Activated CD8-positive, alpha-beta memory T cell treated with anti-CD3 and anti-CD28 coated beads, Interleukin-2, amount 50 U/mL, for 1 hour (primary cell): ENCODE measurements at regions not wholly inside any gene's neighbourhood (a gene's known extent, or its start where the extent isn't known, plus 50 kb on each side); places are given as distances from the start of the nearest gene placed in this dataset.
A peak's percentile ranks its signal among the peaks of the same experiment; 100 is the strongest.

Experiments used
- DNase-seq: peaks from one replicate; pipeline ENCODE4 v3.0.0-alpha.2; 2020; ENCODE audit errors: extremely low read depth

DNA sequence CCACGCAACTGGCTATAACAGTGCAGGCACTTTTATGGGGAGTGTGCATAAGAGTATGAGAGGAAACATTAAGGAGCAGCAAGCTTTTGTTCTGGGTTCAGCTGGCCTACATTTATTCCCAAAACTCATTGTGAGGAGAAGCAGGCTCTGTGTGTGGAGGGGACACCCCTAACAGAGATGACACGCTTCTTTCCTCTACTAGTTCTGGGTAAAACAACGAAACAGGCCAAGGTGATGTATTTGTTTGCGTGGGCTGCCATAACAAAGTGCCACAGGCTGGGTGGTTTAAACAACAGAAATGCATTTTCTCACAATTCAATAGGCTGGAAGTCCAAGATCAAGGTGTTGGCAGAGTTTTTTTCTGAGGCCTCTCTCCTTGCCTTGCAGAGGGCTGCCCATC lies 488.6 kb downstream of the MID1IP1 start:
- no peak for DNase-seq

DNA sequence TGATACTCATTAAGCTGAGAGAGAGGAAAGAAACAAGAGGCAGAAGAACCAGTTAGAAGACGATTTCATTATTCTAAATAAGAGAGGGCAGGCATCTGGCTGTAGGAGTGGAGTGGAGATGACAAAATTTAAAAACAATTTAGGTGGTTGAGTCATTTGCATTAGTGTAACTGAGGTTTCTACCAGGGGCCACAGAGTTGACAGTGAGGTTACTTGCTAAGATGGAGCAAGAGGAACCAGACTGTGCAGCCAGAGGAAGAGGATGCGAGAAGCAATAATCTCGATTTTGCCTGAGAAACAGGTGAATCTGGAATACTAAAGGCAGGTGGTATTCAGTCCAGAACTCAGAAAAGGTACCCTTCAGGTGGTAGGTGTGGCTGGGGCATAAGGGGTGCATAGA lies 491.9 kb downstream of the MID1IP1 start:
- DNase-seq, result no peak

DNA sequence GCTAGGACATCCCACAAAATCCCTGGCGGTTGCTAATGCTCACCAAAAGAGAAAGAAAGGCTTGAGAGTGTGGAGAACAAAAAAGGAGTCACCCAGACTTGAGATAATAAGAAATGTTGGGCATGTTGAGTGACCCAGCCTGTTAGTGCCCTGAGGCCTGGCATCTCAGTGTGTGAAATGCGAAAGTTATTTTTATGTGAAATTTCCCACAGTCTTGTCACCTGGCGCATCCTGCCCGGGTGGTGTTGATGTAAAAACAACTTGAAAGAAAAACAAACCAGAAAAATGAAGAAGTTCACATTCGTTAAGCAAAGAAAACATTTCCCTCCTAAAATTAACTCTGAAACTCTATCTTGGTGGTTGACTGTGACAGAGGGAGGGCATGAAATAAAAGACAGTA lies 495.2 kb downstream of the MID1IP1 start:
- DNase-seq, result no peak

DNA sequence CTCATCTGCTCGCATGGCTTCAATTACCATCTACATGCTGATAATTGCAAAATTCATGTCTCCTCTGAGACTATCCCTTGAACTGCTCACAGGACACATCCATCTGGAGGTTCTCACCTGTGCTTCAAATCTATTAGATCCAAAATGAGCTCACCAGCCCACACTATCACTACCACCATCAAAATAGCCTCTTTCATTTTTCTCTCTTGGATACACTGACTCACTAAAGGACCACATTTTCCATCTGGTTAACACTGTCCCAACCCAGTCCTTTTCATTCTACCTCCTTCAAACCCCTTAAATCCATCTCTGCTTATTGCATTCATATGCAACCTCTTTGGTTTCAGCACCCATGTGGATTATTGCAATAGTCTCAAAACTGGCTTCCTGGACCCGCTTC lies 497.6 kb downstream of the MID1IP1 start:
- no peak for DNase-seq

DNA sequence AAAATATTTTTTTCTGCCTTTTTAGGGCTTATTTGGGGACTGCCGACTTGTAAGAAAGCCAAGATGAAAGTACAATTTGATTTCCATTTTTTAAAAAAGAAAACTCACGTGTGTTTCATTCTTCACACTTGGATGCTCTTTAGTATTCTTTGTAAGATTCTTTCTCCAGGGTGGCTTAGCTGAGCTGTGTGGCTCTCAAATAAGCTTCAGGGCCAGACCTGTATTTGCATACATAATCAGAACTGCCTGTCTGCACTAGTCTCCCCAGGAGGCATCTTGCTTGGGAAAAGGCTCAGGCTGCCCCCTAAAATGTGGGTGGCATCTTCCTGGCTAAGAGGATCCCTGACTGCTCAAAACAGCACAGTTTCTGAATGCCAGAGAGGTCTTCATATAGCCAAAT lies 498.4 kb downstream of the MID1IP1 start:
- no peak for DNase-seq

DNA sequence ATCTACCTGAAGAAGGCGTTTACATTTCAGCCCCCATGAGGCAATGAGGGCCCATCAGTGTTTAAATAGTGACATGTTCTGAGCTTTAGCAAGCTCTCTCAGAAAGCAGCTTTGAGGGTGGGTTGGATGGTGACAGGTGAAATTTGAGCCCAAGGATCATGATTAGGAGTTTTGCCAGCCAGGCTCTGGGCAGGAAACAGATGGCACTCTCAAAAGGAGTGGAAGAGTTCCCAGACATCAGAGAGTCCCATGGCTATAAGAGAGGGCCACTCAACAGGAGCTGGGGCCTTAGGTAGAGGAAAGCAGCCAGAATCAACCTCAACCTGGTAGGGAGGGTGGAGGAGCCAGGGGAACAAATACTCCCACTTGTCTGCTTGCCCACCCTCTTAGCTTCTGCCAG lies 499.8 kb downstream of the MID1IP1 start:
- no peak for DNase-seq

DNA sequence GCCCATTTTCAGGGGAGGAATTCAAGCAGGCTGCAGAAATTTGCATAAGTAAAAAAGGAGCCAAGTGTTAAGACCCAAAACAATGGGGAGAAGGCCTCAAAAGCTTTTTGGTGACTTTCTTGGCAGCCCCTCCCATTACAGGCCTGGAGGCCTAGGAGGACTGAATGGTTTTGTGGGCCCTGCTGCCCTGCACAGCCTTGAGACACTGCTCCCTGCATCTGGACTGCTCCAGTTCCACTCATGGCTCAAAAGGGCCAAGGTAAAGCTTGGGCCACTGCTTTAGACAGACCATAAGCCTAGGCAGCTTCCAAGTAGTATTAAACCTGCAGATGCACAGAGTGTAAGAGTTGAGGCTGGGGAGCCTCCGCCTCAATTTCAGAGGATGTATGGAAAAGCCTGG lies 501.6 kb downstream of the MID1IP1 start:
- DNase-seq, result no peak

DNA sequence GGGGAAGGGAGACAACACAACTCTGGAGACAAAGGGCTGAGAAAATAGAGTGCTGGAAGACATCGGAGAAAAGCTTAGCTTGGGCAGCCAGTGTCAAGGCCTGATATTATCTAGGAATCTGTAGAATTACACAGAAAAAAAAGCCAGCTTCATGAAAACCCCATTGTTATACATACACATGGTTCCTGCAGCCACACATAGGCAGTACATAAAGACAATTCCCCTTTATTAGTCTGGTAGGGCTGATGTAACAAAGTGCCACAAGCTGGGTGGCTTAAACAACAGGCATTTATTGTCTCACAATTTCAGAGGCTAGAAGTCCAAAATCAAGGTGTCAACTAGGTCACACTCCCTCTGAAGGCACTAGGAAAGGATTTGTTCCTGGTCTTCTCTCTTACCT lies 503.5 kb downstream of the MID1IP1 start:
- DNase-seq, result no peak

DNA sequence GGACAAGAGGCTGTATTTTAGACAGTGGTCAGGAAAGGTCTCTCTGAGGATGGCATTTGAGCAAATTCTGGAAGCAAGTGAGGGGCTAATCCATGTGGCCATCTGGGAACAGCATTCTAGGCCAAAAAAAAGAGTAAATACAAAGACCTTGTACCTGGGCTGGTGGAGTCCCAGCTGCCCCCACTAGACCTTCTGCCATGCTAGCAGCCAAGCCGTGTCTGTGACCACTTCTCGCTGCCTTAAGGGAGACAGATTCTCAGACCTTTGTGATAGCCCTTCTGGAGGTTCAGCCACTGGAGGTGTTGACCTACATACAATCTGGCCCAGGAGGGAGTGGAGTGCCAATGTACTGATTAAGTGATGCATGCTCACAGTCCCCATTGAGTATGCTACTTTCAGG lies 506.2 kb downstream of the MID1IP1 start:
- no peak for DNase-seq

DNA sequence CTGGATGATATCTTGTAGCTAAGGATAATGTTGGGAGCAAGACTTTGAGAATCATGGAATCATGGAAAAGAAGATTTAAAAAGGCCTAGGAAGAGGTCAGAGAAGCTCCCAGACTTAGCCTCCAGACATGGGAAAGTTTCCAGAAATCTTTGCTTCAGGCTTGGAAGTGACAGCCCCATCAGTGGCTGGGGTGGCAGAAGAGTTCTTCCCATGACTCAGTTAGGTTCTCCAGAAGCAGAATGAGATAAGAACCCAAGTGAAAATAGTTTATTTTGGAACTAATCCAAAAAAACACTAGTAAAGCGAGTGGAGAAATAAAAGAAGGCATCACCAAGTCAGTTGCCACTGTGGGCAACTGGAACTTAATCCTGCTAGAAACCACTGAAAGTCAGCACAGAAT lies 506.9 kb downstream of the MID1IP1 start:
- no peak for DNase-seq

DNA sequence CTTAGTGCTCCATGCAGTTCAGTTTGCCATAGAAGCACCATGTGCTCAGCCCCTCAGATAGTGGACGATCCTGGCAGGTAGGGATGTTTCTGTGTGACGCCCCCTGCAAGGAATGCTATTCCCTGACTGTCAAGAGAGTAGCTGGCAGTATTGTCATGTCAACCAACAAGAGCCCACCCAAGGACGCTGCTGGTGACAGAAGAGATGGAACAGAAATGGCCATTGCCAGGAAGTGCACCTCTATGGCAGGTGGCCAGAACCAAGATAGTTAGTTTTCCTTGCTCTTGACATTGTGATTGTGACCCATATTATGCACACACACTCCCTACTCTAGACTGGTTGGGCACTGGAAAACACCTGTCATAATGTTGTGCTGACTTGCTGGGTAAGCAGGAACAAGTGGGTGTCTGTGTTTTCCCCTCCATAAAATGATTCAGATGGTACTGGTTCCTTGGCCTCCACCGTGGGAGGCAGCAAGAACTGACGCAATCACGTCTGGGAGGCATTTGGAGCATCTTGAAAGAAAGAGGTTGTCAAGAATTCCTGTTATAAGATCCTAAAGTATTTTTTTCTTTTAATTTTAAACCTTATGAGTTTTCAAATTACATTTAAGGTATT lies 507.9 kb downstream of the MID1IP1 start:
- DNase-seq, result peak; percentile 36

DNA sequence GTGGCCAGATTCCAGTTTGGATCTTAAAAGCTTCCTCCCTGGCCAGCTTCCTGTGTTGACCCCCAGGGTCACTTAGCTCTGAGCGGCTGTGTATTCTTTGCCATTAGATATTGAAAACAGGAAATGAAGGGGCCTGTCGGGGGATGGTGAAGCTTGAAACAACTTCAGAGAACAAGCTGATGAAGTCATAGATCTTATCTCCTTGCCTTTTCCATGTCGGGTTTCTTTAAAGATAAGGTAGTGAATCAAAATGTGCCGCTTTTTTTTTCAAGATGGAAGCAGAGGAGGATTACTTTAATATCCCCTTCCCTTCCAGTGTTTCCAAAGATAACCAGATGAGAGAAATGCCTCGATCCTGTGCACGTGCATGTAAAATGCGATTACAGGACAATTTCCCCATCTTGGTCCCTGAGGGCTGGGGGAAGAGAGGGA lies 508.5 kb downstream of the MID1IP1 start:
- DNase-seq, result no peak

DNA sequence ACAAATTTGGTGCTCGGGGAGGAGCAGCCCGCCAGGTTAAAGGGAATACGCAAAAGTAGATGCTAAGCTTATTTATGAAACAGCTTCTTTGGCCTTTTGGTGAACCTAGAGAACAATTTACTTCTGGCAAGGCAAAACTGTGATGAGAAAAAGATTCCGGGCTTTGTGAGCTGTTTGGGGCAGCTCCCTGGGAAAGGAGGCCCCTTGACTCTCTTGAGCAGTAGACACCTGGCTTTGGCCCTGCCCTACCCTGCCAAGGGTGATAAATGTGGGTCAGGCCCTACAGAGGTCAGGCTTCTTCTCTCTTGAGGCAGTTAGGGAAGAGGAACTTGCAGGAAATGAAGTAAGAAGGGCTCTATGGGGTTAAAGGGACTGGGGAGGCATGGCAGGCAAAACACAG lies 509.6 kb downstream of the MID1IP1 start:
- DNase-seq, result no peak

DNA sequence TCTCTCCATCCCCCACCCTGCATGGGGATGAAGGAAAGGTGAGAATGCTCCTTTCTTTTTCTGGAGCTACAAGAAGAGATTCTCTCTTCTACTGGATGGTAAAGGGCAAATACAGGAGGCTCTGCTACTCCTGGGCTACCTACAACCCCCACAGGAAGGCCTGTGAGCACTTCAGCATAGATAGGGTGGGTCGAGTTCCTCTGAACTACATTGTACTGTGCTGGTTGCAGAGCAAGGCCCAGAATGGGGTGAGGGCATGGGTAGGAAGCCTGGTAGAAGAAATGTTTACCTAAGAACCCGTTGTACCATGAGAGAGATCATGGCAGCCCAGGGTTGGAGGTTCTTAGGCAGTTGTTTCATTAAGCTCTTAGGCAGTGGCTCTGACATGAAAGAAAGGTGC lies 510.4 kb downstream of the MID1IP1 start:
- no peak for DNase-seq

DNA sequence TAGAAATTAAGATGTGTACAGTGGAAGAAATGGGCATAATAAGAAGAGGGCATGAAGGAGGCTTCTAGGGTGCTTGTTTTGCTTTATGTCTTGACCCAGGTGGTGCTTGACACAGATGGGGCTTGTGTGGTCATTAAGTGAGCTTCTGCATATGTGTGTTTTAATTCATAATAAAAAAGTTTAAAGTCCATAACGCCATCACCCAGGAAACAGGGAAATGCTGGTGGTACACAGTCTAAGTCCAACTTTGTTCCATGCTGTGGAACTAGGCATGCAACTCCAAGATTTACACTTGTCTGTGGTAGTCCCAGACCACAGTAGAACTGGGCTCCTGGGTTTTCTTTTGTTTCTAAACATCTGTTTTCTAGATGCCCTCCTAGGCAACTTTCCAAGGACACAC lies 511.9 kb downstream of the MID1IP1 start:
- no peak for DNase-seq

DNA sequence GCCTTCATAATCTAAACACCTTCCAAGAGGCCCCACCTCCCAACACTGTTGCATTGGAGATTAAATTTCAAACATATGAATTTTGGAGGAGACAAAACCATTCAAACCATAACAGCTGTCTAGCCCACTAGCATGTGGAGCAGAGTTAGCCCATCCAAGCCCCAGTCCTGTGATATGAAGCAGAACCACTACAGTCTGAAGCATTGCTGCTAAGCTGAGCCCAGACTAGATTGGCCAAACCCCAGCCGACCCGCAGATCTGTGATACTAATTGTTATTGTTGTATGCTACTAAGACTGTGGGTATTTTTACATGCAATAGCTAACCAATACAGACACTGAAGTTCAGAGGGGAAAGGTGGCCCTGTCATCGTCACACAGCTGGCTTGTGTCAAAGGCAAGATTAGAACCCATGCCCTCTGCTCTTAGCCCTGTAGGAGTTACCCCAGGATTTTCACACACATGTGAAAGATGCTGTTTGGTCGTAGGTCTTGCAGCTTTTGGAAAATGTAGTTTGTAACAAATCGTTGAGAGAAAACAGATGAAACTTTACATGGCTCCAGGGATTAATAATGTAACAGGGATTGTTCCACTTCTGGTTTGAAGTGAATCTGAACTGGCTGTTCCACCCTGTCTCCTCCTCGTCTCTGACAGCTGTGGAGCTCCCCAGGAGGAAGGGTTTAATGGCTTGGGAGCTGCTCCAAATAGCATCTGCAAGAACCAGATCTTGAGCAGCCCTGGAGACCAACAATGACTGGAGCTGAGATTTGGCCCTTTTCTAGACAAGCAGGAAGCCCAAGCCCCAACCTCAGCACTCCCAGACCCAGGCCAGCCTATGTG lies 517.5 kb downstream of the MID1IP1 start:
- no peak for DNase-seq

DNA sequence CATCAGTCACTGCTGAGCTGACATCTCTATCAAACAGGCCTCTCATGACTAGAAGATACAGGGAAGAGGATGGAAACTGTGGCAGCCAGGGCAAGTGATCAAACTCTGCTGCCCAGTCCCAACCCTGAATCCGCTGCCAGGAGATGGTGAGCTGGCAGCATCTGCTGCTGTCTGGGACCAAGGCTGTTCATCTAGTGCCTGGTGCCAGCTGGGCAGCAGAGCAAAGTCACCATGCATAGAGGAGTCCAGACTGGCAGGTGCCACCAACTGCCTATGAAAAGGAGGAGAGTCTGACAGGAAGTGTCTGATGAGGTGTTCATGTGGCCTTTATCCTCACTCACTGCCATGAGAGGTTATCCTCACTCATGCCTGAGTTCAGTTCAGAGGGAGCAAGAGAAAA lies 518.9 kb downstream of the MID1IP1 start:
- no peak for DNase-seq

DNA sequence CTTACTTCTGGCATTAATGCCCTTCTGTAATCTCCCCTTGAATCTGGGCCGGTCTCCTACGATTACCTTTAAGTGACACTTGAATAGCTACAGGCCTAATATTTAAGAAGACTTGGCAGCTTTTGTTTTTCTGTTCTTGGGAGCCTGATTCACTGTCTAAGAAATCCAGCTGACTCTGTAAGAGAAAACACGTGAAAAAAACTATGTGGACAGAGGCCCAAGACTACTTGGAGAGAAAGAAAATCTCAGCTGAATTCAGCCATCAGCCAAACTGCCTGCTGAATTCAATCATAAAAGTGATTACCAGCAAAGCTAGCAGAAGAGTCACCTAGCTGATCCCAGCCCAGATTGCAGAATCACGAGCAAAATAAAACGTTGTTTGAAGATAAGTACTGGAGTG lies 521.2 kb downstream of the MID1IP1 start:
- no peak for DNase-seq

DNA sequence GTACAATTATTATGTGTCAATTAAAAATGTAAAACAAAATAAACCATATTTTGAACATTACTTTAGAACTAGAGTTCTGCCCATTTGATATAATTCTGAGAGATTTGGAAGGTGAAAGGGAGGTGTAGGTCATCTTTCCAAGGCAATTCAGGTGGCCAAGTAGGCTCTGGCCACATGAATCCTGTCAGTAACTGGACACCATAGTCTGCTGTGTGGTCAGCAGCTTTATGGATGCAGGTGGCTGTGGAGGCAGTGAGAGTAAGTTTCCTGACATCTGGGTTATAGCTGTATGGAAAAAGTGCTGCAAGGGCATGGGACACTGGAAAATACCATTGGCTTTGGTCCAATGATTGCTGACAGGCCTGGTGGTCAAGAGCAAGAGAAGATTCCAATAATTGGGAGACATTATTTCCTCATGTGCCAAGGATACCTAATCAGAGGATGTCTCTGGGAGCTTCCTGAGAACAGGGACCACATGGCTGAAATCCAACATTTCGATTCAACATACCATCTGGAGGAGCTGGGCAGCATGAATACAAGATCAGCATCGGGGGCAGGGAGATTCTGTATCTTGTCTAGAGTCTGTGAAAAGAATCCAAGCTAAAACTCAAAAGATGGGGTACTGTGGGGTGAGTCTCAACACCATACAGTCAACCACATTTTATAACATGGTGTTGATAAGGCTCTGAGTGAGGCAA lies 523.1 kb downstream of the MID1IP1 start:
- no peak for DNase-seq

DNA sequence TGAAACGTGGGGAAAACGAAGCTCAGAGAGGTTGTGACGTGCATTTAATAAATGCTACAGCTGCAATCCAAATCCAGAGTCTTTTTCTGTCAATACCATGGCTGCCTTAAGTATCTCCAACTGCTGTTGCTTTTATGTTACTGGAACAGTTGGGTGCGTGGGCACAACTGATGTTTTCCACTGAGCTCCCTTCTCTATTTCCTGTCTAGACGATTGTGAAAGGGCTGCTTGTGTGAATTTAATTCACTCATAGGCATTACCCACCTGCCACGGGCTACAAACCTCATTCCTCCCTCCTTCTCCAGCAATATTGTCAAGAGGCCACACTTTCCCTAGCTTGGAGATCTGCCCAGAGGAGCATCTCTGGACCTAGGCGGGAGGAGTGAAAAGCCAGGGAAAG lies 526.0 kb downstream of the MID1IP1 start:
- DNase-seq, result no peak

DNA sequence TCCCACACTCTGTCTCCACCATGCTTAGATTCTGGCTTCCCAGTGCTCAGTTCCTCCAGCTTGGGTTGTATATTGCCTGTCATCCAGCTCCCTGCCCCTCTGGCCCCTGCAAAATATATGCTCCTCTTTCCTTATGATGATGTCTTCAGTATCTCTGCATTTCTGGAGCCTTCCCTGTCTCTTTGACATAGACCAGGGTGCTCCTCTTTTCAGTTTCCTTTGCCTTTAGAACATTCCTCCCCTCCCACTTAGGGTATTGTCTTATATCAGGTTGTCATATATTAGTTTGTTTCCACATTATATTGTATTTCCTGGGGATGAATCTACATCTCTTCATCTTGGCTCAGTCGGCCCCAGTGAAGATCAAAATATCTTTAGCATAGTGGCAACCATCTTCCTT lies 526.4 kb downstream of the MID1IP1 start:
- no peak for DNase-seq

DNA sequence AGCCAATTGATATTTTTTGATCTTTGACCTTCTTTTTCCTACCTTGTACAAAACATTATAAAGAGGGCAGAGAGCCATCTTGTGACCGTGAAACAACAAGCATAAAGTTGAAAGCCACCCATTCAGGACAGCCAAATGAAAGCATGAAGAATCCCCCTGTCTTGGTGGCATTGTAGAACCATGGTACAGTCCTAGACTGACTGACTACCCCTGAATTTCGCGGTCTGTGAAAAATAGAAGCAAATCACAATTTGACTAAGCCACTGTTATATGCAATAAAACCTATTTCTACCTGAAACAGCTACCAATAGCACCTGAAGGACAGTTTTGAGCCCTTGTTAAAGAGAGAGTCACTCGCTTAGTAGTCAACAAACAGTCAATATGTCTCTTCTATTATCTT lies 527.4 kb downstream of the MID1IP1 start:
- no peak for DNase-seq

DNA sequence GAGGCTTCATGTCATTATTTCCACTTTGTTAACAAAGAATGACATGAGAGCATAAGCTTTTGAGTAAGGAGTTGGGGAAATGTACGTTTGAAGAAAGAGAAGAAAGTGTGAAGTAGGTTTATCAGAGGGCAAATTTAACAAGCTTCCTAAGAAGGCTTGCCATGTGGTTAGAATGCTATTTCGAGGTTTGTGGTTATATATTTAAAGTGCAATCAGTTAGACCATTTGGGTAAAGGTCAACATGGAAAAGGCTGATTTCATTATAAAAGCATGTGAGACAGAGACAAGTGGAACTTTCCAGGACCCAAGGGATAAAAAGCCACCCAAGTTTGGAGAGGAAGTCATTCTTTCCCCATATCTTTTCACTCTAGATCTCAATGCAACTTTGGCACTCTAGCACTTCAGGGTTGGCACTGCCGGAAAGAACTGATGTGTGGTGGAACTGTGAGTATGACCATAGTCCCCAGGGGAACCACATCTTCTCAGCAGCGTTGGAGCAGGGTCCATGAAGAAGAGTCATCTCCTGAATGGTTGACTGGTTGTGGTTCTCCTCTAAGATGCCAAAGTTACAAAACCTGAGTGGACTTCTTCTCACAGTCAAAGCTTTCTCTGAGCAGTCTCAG lies 529.9 kb downstream of the MID1IP1 start:
- no peak for DNase-seq
